ENCODE measurements at regions not wholly inside any gene's neighbourhood (a gene's known extent, or its start where the extent isn't known, plus 50 kb on each side); places are given as distances from the start of the nearest gene placed in this dataset.

DNA sequence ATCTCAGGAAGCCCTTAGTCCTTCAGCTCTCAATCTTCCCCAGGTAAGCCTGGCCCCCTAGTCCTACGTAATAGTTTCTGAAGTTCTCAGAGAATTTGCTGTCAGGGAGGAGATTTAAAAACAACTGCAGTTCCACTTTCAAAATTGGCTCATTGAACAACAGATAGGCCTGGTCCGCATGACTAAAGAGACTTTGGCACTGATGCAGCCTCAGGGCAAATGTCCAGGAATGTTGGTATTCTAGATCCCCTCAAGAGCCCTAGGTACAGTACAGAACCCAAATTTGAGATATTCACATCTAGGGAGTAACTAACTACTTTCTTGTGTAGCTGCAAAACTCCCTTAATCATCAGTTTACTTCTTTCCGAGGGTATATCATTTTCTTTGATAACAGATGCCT, 162.8 kb downstream of the GABRG2 start:
- Histone ChIP-seq H3K36me3 (no peaks in the 10 kb centered on the region), H3K4me3 (no peak overlapping the region), H3K27me3 (ENCODE audit: low read depth) (no peaks in the 10 kb centered on the region), H3K4me1 (no peaks in the 10 kb centered on the region), H3K9me3 (replicated peaks) (peaks cover 14% of the 10 kb centered on the region), H3K27ac (replicated peaks) (no peak overlapping the region)
- DNase-seq: no peak
- TF ChIP-seq, protein P1, sequence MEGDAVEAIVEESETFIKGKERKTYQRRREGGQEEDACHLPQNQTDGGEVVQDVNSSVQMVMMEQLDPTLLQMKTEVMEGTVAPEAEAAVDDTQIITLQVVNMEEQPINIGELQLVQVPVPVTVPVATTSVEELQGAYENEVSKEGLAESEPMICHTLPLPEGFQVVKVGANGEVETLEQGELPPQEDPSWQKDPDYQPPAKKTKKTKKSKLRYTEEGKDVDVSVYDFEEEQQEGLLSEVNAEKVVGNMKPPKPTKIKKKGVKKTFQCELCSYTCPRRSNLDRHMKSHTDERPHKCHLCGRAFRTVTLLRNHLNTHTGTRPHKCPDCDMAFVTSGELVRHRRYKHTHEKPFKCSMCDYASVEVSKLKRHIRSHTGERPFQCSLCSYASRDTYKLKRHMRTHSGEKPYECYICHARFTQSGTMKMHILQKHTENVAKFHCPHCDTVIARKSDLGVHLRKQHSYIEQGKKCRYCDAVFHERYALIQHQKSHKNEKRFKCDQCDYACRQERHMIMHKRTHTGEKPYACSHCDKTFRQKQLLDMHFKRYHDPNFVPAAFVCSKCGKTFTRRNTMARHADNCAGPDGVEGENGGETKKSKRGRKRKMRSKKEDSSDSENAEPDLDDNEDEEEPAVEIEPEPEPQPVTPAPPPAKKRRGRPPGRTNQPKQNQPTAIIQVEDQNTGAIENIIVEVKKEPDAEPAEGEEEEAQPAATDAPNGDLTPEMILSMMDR (IDR thresholded peaks at IDR 0.05; ENCODE audit: borderline replicate concordance): no peak
- intact Hi-C loops (cut with micrococcal nuclease): no loop called here

DNA sequence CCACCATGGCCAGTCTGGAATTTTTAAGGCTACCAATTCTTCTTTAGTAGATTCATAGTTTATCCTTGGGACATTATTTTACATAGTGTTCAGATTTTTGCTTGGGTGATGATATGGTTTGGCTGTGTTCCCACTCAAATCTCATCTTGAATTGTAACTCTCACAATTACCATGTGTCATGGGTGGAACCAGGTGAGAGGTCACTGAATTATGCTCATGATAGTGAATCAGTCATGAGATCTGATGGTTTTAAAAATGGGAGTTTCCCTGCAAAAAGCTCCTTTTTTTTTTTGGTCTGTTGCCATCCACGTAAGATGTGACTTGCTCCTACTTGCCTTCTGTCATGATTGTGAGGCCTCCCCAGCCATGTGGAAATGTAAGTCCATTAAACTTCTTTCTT, 163.9 kb downstream of the GABRG2 start:
- H3K9me3 ChIP-seq (replicated peaks): peaks cover 16% of the 10 kb centered on the region
- DNase-seq: no peak
- no peak overlapping the region for H3K27ac ChIP-seq (replicated peaks)
- H3K4me3 ChIP-seq: no peak overlapping the region
- intact Hi-C loops (cut with micrococcal nuclease): no loop called here
- H3K27me3 ChIP-seq (ENCODE audit: low read depth): no peaks in the 10 kb centered on the region
- no peaks in the 10 kb centered on the region for H3K4me1 ChIP-seq
- H3K36me3 ChIP-seq: no peaks in the 10 kb centered on the region
- TF ChIP-seq, protein P1 (IDR thresholded peaks at IDR 0.05; ENCODE audit: borderline replicate concordance): no peak

DNA sequence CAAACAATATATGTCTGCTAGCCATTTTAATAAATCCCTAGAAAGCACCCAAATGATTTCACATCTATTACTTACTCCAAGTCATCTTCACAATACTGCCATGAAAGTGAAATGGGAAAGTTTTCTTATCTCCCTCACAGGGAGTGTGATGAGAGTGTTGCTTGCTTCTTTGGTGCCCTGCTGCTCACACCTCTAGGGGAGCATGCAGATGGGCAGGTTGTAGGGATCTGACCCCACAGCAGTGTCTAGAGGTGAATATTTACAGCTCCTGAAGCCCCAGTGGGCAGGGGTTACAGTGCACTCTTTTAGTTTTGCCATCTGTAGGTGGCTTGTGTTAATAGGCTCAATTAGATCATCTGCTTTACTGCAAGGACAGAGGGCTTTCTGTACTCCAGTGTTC, 173.2 kb downstream of the GABRG2 start:
- no peak for DNase-seq
- no peaks in the 10 kb centered on the region for H3K4me1 ChIP-seq
- intact Hi-C loops (cut with micrococcal nuclease): no loop called here
- no peaks in the 10 kb centered on the region for H3K36me3 ChIP-seq
- TF ChIP-seq, protein P1 (IDR thresholded peaks at IDR 0.05; ENCODE audit: borderline replicate concordance): no peak
- H3K9me3 ChIP-seq (replicated peaks): peaks cover 11% of the 10 kb centered on the region
- H3K4me3 ChIP-seq: no peak overlapping the region
- H3K27me3 ChIP-seq (ENCODE audit: low read depth): no peaks in the 10 kb centered on the region
- no peak overlapping the region for H3K27ac ChIP-seq (replicated peaks)

DNA sequence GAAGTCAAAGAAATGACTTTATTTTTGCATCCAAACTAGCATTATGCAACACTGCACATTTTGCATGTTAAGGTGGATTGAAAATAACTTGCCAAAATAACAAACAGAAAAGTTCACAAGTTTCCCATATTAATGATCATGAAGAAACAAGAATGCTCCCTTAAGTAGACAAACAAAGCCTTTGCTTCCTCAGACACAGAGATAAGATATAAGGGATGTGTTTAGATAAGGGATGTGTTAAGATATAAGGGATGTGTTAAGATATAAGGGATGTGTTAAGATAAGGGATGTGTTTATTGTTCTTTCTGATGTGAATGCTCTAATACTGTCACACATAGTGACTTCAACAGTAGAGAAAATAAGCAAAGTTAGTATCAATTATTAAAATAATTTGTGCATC, 174.8 kb downstream of the GABRG2 start:
- H3K27me3 ChIP-seq (ENCODE audit: low read depth): no peaks in the 10 kb centered on the region
- H3K4me1 ChIP-seq: no peaks in the 10 kb centered on the region
- H3K4me3 ChIP-seq: no peak overlapping the region
- no peak overlapping the region for H3K27ac ChIP-seq (replicated peaks)
- no peaks in the 10 kb centered on the region for H3K36me3 ChIP-seq
- TF ChIP-seq, protein P1 (IDR thresholded peaks at IDR 0.05; ENCODE audit: borderline replicate concordance): no peak
- intact Hi-C loops (cut with micrococcal nuclease): no loop called here
- H3K9me3 ChIP-seq (replicated peaks): no peaks in the 10 kb centered on the region
- no peak for DNase-seq

DNA sequence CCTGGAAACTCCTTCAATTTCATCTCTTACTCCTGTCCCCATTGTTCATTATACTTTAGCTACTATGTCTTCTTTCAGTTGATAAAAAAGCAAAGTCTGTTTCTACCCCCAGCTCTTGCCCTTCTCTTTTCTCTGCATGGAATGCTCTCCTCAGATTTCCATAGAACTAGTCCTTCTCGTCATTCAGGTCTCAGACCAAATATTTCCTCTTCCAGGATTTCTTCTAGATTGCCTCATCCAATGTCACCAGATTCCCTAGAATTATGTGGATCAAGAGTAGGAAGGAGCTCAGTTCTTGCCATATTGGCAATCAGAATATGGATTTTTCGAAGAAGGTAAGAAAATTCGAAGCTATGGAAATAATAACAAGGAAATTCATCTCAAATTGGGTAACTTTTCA, 176.1 kb downstream of the GABRG2 start:
- intact Hi-C loops (cut with micrococcal nuclease): no loop called here
- no peaks in the 10 kb centered on the region for H3K36me3 ChIP-seq

More for the DNA sequence above, 176.1 kb downstream of the GABRG2 start:
- Histone ChIP-seq H3K4me3 (no peak overlapping the region), H3K4me1 (no peaks in the 10 kb centered on the region), H3K27me3 (ENCODE audit: low read depth) (no peaks in the 10 kb centered on the region), H3K27ac (replicated peaks) (no peak overlapping the region), H3K9me3 (replicated peaks) (no peaks in the 10 kb centered on the region)
- TF ChIP-seq, protein P1 (IDR thresholded peaks at IDR 0.05; ENCODE audit: borderline replicate concordance): no peak
- no peak for DNase-seq
